GM10266 (cell line): ENCODE measurements at regions not wholly inside any gene's neighbourhood (a gene's known extent, or its start where the extent isn't known, plus 50 kb on each side); places are given as distances from the start of the nearest gene placed in this dataset.
"Not testable (repeated sequence)": the region's sequence is repeated elsewhere in the genome, so short reads cannot be mapped to it uniquely, and the experiment has no call there.

Experiments
- DNase-seq: peaks from one replicate; pipeline ENCODE4 v3.0.0; 2012; ENCODE audit errors: extremely low spot score
- TF ChIP-seq, protein P1 (sequence below): IDR thresholded peaks from 2 replicates; pipeline ENCODE4 v1.5.1; 2012; ENCODE audit warnings: mild to moderate bottlenecking, low read depth; ENCODE audit not compliant: control insufficient read depth, insufficient read depth; ENCODE audit errors: missing control alignments

DNA sequence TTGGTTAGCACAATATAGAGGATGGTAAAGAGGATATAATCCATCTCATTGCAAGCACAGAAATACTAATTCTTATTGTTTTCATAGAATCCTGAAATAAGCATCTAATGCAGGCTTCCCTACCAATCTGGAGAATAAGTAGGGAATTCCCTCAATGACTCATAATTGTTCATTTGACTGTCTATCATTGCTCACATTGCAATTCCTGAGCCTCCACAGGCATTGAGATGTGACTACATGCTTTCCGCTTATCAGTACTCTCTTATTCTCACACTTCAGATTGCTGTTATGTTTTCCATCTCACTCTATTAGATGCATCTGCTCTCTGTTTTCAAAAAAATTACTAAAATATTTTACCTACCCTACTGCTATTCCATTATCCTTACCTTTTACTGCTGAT is 216.2 kb upstream of the PRSS16 start:
- TF ChIP-seq, protein P1, sequence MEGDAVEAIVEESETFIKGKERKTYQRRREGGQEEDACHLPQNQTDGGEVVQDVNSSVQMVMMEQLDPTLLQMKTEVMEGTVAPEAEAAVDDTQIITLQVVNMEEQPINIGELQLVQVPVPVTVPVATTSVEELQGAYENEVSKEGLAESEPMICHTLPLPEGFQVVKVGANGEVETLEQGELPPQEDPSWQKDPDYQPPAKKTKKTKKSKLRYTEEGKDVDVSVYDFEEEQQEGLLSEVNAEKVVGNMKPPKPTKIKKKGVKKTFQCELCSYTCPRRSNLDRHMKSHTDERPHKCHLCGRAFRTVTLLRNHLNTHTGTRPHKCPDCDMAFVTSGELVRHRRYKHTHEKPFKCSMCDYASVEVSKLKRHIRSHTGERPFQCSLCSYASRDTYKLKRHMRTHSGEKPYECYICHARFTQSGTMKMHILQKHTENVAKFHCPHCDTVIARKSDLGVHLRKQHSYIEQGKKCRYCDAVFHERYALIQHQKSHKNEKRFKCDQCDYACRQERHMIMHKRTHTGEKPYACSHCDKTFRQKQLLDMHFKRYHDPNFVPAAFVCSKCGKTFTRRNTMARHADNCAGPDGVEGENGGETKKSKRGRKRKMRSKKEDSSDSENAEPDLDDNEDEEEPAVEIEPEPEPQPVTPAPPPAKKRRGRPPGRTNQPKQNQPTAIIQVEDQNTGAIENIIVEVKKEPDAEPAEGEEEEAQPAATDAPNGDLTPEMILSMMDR = no peak
- no peak for DNase-seq

DNA sequence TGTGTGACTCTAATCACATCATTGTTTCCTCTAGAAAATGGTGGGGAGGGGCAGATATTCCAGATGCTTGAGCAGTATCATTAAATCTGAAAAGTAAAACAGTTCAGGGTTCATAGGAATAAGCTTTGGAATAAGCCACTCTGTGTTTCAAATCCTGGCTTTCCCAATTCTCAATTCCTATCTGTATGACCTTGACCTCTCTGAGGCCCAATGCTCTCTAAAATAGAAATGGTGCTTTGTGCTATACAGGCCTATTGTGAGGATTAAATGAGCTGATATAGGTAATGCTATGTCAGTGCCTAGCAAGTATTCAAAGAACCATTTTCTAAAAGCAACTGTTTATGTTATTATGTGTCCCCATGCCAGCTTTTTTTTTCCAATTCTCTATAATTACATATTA is 209.0 kb upstream of the PRSS16 start:
- TF ChIP-seq, protein P1 = no peak
- no peak for DNase-seq

DNA sequence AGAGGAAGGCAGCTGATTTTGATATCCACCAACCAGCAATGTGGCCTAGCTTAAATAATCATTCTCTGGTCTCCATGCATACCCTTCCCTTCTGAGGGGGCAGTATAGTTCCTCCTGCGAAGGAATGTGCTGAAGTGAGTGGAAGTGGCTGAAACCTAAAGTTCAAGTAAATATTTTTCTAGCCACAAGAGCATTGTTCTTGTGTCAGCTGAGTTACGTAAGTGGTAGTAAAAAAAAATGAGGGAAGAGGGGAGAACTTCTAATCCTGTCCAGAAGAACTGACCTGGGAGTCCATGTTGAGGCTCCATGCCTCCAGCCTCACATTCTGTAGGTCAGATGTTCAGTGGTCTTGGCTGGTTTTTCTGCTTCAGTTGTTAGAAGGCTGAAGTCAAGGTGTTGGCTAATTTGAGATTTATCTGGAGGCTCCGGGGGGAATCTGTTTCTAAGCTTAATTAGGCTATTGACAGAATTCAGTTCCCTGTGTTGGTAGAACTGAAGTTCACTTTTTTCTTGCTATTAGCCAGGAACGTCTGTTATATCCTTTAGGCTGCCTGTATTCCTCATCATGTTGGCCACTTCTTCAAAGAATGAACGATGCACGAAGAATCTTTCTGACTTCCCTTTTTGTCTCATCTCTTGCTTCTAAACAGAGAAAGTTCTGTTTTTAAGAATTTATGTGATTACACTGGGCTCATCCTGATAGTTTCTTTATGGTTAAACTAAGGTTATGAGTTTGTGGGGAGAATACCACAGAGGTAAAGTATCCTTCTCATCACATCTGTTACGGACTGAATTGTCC is 207.1 kb upstream of the PRSS16 start:
- TF ChIP-seq, protein P1 = no peak
- no peak for DNase-seq

DNA sequence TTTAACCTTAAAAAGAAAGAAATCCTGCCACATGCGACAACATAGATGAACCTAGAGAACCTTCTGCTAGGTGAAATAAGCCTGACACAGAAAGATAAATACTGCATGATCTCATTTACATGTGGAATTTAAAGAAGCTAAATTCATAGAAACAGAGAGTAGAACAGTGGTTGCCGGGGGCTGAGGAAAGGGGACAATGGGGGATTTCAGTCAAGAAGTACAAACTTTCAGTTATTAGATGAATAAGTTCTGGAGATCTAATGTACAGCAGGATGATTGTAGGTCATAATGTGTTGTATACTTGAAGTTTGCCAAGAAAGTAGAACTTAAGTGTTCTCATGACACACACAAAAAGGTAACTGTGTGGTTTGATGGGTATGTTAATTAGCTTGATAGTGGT is 204.3 kb upstream of the PRSS16 start:
- no peak for DNase-seq
- TF ChIP-seq, protein P1 = no peak

- DNase-seq = not testable (repeated sequence)
Measured at GRCh38 chr6:27045131-27045530, 202.4 kb upstream of the PRSS16 start.

DNA sequence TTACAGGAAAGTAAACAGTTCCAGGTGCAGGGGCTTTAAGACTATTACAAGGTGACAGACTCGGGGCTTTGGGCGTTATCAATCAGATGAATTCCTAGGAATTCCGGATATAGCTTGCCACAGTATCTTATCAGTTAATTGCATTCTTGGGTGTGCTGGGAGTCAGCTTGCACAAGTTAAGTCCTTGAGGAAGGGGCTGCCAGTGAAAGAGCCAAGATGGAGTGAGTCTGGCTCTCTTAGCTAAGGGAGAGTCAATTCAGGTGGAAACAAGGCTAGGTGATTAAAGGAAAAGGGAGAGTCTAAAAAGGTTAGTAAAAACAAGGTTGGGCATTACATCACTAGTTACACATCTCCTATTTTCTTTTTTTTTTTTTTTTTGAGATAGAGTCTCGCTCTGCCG is 199.8 kb upstream of the PRSS16 start:
- DNase-seq = not testable (repeated sequence)

DNA sequence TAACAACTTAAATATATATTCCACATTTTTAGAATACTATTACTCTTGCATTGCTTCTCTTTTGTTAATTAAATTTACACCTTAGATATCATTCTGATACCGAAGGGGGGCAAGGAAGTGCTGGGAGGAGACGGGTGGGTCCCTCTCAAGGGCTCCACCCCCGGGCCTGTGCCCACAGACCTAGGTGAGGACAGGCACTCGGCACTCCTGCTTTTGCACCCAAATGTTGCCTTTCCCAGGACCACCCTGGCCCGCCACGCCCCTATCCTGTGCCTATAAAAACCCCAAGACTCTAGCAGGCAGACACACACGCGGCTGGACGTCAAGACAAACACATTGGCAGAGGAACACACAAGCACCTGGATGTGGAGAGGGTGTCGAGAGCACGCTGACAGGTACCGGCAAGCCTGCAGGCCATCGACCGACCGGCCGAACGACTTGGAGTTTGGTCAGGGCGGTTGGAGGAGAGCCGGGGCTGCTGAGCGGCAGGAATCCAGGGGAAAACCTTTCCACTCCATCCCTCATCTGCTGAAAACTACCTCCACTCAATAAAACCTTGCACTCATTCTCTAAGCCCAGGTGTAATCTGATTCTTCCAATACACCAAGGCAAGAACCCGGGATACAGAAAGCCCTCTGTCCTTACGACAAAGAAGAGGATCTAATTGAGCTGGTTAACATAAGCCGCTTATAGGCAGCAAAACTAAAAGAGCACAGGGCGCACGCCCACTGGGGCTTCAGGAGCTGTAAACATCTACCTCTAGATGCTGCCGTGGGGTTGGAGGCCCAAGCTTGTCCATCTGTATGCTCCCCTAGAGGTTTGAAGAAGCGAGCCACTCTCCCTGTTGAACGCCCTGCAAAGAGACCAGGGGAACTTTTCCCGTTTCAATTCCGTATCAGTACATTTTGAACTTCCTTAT is 197.4 kb upstream of the PRSS16 start:
- no peak for DNase-seq
- TF ChIP-seq, protein P1 = no peak

GRCh38 chr6:27052082-27052730 is 195.3 kb upstream of the PRSS16 start:
- DNase-seq = not testable (repeated sequence)
